HFF-Myc (cell line): ENCODE measurements at regions not wholly inside any gene's neighbourhood (a gene's known extent, or its start where the extent isn't known, plus 50 kb on each side); places are given as distances from the start of the nearest gene placed in this dataset.
"Not testable (repeated sequence)": the region's sequence is repeated elsewhere in the genome, so short reads cannot be mapped to it uniquely, and the experiment has no call there.

Experiments
- DNase-seq: peaks from one replicate; pipeline ENCODE4 v3.0.0-alpha.2; 2011; ENCODE audit warnings: low read depth; ENCODE audit errors: extremely low read depth
- H3K4me3 ChIP-seq: replicated peaks from 2 replicates; pipeline ENCODE4 v1.5.1; 2011; ENCODE audit warnings: low read depth, mild to moderate bottlenecking, control low read depth, low read length
- CTCF ChIP-seq: IDR thresholded peaks from 2 replicates; pipeline ENCODE4 v1.5.1; 2012; ENCODE audit warnings: mild to moderate bottlenecking, low read depth, low read length, control low read depth; ENCODE audit errors: missing control alignments

DNA sequence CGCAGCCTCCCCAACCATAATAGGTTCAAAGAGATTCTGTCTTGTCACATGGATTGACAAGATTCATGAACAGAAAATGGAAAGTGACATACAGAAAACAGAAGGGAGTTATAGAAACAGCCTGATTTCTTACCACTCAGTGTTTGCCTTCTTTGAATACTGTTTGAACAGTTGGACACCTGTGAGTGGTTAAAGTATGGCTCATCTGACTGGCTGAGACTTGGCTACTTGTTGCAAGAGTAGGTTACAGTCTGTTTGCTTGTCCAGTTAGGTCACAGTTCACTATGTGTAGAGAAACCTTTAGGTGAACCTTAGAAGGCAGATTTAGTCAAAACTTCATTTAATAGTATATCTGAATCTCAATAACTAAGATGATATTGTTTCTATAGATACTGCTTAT lies 1003.9 kb upstream of the EPHA6 start:
- no peak for TF ChIP-seq CTCF
- no peak for DNase-seq
- H3K4me3 ChIP-seq: no peak overlapping the region

GRCh38 chr3:95813244-95813643 lies 1001.1 kb upstream of the EPHA6 start:
- no peak for TF ChIP-seq CTCF
- no peak for DNase-seq
- H3K4me3 ChIP-seq: no peak overlapping the region

GRCh38 chr3:95815828-95816227 lies 998.6 kb upstream of the EPHA6 start:
- TF ChIP-seq CTCF: no peak
- DNase-seq: no peak
- H3K4me3 ChIP-seq: no peak overlapping the region

GRCh38 chr3:95826419-95826818 lies 988.0 kb upstream of the EPHA6 start:
- TF ChIP-seq CTCF: no peak
- H3K4me3 ChIP-seq: no peak overlapping the region
- DNase-seq: no peak

- TF ChIP-seq CTCF: no peak
- no peak for DNase-seq
- H3K4me3 ChIP-seq: no peak overlapping the region
These were observed 982.2 kb upstream of the EPHA6 start for GRCh38 chr3:95832146-95832545.

GRCh38 chr3:95860628-95861027 lies 953.8 kb upstream of the EPHA6 start:
- not testable (repeated sequence) for H3K4me3 ChIP-seq, DNase-seq

GRCh38 chr3:95883801-95884200 lies 930.6 kb upstream of the EPHA6 start:
- no peak overlapping the region for H3K4me3 ChIP-seq
- TF ChIP-seq CTCF: no peak
- DNase-seq: no peak
